Neural cell (in vitro differentiated cells): ENCODE measurements at regions not wholly inside any gene's neighbourhood (a gene's known extent, or its start where the extent isn't known, plus 50 kb on each side); places are given as distances from the start of the nearest gene placed in this dataset.
"Not testable (repeated sequence)": the region's sequence is repeated elsewhere in the genome, so short reads cannot be mapped to it uniquely, and the experiment has no call there.

Source experiments
- H2AFZ ChIP-seq: fragments of 200-600, 300-800 bp; sonication (generic), shearing (Covaris generic); 2 replicates; pipeline ENCODE4 v1.6.0; 2014; ENCODE audit warnings: low read depth, mild to moderate bottlenecking, antibody characterized with exemption, low read length, moderate library complexity
- H3F3A ChIP-seq: fragments of 200-600 bp; shearing (Covaris generic); 2 replicates; pipeline ENCODE4 v1.6.1; 2016; ENCODE audit warnings: mild to moderate bottlenecking, moderate library complexity, mixed read lengths, antibody characterized with exemption, low read length; ENCODE audit not compliant: insufficient read depth, poor library complexity, severe bottlenecking
- H3K27ac ChIP-seq: fragments of 200-600, 300-800 bp; sonication (generic), shearing (Covaris generic); 2 replicates; pipeline ENCODE4 v1.5.1; 2014; ENCODE audit warnings: mild to moderate bottlenecking, low read length, moderate library complexity
- H3K27me3 ChIP-seq: fragments of 300-800, 200-600 bp; sonication (generic), shearing (Covaris generic); 2 replicates; pipeline ENCODE4 v1.6.0; 2014; ENCODE audit warnings: mild to moderate bottlenecking, low read depth, low read length, moderate library complexity; ENCODE audit not compliant: insufficient read depth
- H3K36me3 ChIP-seq: fragments of 300-800, 200-600 bp; sonication (generic), shearing (Covaris generic); 2 replicates; pipeline ENCODE4 v1.5.1; 2014; ENCODE audit warnings: mild to moderate bottlenecking, antibody characterized with exemption, low read length, moderate library complexity; ENCODE audit not compliant: insufficient read depth
- H3K4me2 ChIP-seq: fragments of 300-800, 200-600 bp; sonication (generic), shearing (Covaris generic); 2 replicates; pipeline ENCODE4 v1.6.0; 2014; ENCODE audit warnings: mild to moderate bottlenecking, low read length
- H3K4me3 ChIP-seq: fragments of 300-800, 200-600 bp; sonication (generic), shearing (Covaris generic); 2 replicates; pipeline ENCODE4 v1.5.1; 2014; ENCODE audit warnings: mild to moderate bottlenecking, low read length, moderate library complexity
- H3K79me2 ChIP-seq: fragments of 200-600 bp; shearing (Covaris generic); replicated peaks from 2 replicates; pipeline ENCODE4 v1.6.0; 2014; ENCODE audit warnings: mild to moderate bottlenecking, low read length, moderate library complexity; ENCODE audit not compliant: insufficient read depth
- H3K9ac ChIP-seq: fragments of 300-800, 200-600 bp; sonication (generic), shearing (Covaris generic); 2 replicates; pipeline ENCODE4 v1.6.1; 2016; ENCODE audit warnings: mild to moderate bottlenecking, low read length, mixed read lengths
- H3K9me2 ChIP-seq: fragments of 200-600 bp; shearing (Covaris generic); 2 replicates; pipeline ENCODE4 v1.6.1; 2016; ENCODE audit warnings: mild to moderate bottlenecking, low read length, mixed read lengths; ENCODE audit not compliant: insufficient read depth
- H3K9me3 ChIP-seq: fragments of 200-600, 300-800 bp; sonication (generic), shearing (Covaris generic); 2 replicates; pipeline ENCODE4 v1.6.1; 2016; ENCODE audit warnings: mild to moderate bottlenecking, mixed run types, low read length, moderate library complexity, mixed read lengths
- H4K20me1 ChIP-seq: fragments of 200-600 bp; shearing (Covaris generic); 2 replicates; pipeline ENCODE4 v1.6.1; 2016; ENCODE audit warnings: mild to moderate bottlenecking, mixed run types; ENCODE audit not compliant: insufficient read depth
- EP300 ChIP-seq: fragments of 450-650 bp; conservative IDR thresholded peaks from 2 replicates; pipeline ENCODE4 v1.6.1; 2014; ENCODE audit warnings: antibody characterized with exemption, mild to moderate bottlenecking, moderate library complexity; ENCODE audit not compliant: poor library complexity, severe bottlenecking
- EZH2 ChIP-seq: fragments of 200-600, 300-800 bp; shearing (Covaris generic), sonication (generic); IDR thresholded peaks from 2 replicates; pipeline ENCODE4 v1.6.1; 2014; ENCODE audit warnings: antibody characterized with exemption, low read length, borderline replicate concordance, mild to moderate bottlenecking; ENCODE audit not compliant: insufficient read depth, poor library complexity, severe bottlenecking
- MXI1 ChIP-seq: fragments of 450-650 bp; conservative IDR thresholded peaks from 2 replicates; pipeline ENCODE4 v1.6.1; 2014; ENCODE audit warnings: antibody characterized with exemption, mild to moderate bottlenecking; ENCODE audit not compliant: poor library complexity, severe bottlenecking
- POLR2AphosphoS5 ChIP-seq: IDR thresholded peaks from 2 replicates; pipeline ENCODE4 v1.6.1; 2012
- RAD21 ChIP-seq: fragments of 450-650 bp; conservative IDR thresholded peaks from 2 replicates; pipeline ENCODE4 v1.6.1; 2014; ENCODE audit warnings: antibody characterized with exemption, mild to moderate bottlenecking, moderate library complexity
- SMC3 ChIP-seq: fragments of 450-650 bp; conservative IDR thresholded peaks from 2 replicates; pipeline ENCODE4 v1.6.1; 2014; ENCODE audit warnings: antibody characterized with exemption, mild to moderate bottlenecking, moderate library complexity; ENCODE audit not compliant: poor library complexity
- TAF1 ChIP-seq: IDR thresholded peaks from 2 replicates; pipeline ENCODE4 v1.6.1; 2012; ENCODE audit warnings: low read depth
- TF ChIP-seq, protein P1 (sequence below): IDR thresholded peaks from 2 replicates; pipeline ENCODE4 v1.6.1; 2012; ENCODE audit warnings: borderline replicate concordance
- TF ChIP-seq, protein P2 (sequence below): fragments of 450-650 bp; IDR thresholded peaks from 2 replicates; pipeline ENCODE4 v1.5.1; 2014; ENCODE audit warnings: antibody characterized with exemption, mild to moderate bottlenecking, moderate library complexity; ENCODE audit not compliant: poor library complexity, severe bottlenecking

DNA sequence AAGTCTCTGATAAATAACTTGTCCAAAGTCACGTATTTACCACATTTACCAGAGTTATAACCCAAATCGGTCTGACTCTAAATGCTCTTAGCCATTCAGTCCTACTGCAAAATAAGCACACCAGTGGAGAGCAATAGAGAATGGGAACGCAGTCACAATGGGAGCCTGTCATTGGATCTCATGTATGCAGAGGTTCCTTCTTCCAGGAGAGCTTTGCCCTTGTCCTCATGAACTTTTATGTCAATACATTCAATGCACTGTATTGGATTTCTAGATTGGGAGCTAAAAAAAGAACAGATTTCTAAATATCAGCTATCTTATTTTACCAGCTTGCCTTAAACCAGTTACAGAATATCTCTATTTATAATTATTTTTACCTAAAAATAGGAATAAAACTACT lies 149.1 kb upstream of the CXXC4 start:
- H3K4me2 ChIP-seq = no peak overlapping the region

DNA sequence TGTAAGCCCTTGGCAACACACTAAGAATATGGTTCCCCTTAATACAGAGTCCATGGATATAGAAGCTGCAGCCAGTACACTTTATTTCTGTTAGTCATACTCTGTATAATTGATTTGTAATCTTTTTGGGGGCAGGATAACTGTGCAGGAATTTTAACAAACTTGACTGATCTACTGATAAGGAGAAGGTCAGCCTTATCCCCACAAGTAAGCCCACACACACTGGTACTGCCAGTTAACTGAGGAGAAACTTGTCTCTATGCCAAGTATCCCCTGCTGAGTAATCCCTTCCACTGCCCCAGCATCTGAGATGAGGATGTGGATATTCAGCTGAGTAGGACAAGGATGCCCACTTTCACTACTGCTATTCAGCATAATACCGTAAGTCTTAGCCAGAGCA lies 154.9 kb upstream of the CXXC4 start:
- Histone ChIP-seq H2AFZ (no peak overlapping the region), H3K4me3 (no peak overlapping the region), H3K9ac (no peak overlapping the region), H3K27me3 (no peaks in the 10 kb centered on the region), H3K36me3 (no peaks in the 10 kb centered on the region), H3K79me2 (no peaks in the 10 kb centered on the region), H3K9me3 (peaks cover 4% of the 10 kb centered on the region), H4K20me1 (no peaks in the 10 kb centered on the region), H3K9me2 (no peaks in the 10 kb centered on the region), H3F3A (no peaks in the 10 kb centered on the region), H3K27ac (no peak overlapping the region), H3K4me2 (no peak overlapping the region)
- no peak for TF ChIP-seq EP300
- TF ChIP-seq RAD21 = no peak

More for the DNA sequence above, 149.1 kb upstream of the CXXC4 start:
- no peaks in the 10 kb centered on the region for H3K36me3 ChIP-seq
- H3K27me3 ChIP-seq = no peaks in the 10 kb centered on the region
- no peak overlapping the region for H3K27ac ChIP-seq
- H3F3A ChIP-seq = no peaks in the 10 kb centered on the region
- H3K79me2 ChIP-seq = no peaks in the 10 kb centered on the region
- TF ChIP-seq, protein P1, sequence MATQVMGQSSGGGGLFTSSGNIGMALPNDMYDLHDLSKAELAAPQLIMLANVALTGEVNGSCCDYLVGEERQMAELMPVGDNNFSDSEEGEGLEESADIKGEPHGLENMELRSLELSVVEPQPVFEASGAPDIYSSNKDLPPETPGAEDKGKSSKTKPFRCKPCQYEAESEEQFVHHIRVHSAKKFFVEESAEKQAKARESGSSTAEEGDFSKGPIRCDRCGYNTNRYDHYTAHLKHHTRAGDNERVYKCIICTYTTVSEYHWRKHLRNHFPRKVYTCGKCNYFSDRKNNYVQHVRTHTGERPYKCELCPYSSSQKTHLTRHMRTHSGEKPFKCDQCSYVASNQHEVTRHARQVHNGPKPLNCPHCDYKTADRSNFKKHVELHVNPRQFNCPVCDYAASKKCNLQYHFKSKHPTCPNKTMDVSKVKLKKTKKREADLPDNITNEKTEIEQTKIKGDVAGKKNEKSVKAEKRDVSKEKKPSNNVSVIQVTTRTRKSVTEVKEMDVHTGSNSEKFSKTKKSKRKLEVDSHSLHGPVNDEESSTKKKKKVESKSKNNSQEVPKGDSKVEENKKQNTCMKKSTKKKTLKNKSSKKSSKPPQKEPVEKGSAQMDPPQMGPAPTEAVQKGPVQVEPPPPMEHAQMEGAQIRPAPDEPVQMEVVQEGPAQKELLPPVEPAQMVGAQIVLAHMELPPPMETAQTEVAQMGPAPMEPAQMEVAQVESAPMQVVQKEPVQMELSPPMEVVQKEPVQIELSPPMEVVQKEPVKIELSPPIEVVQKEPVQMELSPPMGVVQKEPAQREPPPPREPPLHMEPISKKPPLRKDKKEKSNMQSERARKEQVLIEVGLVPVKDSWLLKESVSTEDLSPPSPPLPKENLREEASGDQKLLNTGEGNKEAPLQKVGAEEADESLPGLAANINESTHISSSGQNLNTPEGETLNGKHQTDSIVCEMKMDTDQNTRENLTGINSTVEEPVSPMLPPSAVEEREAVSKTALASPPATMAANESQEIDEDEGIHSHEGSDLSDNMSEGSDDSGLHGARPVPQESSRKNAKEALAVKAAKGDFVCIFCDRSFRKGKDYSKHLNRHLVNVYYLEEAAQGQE = no peak
- TF ChIP-seq MXI1 (no peak), TAF1 (no peak)
- no peak overlapping the region for H2AFZ ChIP-seq
- no peaks in the 10 kb centered on the region for H4K20me1 ChIP-seq
- no peaks in the 10 kb centered on the region for H3K9me2 ChIP-seq
- no peaks in the 10 kb centered on the region for H3K9me3 ChIP-seq
- no peak overlapping the region for H3K4me3 ChIP-seq
- H3K9ac ChIP-seq = no peak overlapping the region

DNA sequence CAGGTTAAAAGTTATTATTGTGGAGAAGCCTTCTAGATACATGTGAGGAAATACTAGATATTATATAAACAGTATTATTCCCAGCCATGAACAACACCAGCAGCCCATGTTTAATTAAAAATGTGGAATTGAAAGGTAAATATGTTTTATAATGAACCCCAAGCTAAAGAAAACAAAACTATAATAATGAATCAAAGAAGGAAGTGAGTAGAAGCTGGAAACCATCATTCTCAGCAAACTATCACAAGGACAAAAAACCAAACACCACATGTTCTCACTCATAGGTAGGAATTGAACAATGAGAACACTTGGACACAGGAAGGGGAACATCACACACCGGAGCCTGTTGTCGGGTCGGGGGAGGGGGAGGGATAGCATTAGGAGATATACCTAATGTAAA lies 167.6 kb upstream of the CXXC4 start:
- H3K79me2 ChIP-seq = not testable (repeated sequence)

DNA sequence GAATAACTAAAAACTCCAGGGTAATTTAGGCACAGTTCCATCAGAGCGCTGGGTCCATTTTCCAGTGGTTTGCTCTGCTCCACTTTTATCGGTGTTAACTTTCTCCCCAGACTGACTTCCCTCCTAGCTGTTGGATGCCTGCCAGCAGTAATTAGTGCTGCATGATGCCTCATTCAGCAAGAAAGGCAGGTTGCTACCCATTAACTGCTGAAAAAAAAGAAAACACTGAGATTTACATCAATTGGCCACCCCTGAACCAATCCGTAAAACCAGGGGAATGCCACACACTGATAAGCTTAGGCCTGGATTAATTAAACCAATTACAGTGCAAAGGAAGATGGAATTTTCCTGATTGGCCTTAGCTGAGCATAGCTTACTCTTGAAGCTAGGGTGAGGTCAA lies 182.4 kb upstream of the CXXC4 start:
- no peaks in the 10 kb centered on the region for H3K9me3 ChIP-seq
- no peaks in the 10 kb centered on the region for H3F3A ChIP-seq
- H3K79me2 ChIP-seq = no peaks in the 10 kb centered on the region
- no peaks in the 10 kb centered on the region for H4K20me1 ChIP-seq
- no peak overlapping the region for H2AFZ ChIP-seq
- no peak overlapping the region for H3K9ac ChIP-seq
- H3K9me2 ChIP-seq = no peaks in the 10 kb centered on the region
- no peaks in the 10 kb centered on the region for H3K27me3 ChIP-seq
- H3K4me2 ChIP-seq = no peak overlapping the region
- H3K4me3 ChIP-seq = no peak overlapping the region
- H3K36me3 ChIP-seq = no peaks in the 10 kb centered on the region
- H3K27ac ChIP-seq = no peak overlapping the region
- no peak for TF ChIP-seq EZH2
- no peak for TF ChIP-seq MXI1
- TF ChIP-seq EP300 = no peak
- TF ChIP-seq, protein P1 = no peak
- TF ChIP-seq SMC3 = no peak
- TF ChIP-seq, protein P2, sequence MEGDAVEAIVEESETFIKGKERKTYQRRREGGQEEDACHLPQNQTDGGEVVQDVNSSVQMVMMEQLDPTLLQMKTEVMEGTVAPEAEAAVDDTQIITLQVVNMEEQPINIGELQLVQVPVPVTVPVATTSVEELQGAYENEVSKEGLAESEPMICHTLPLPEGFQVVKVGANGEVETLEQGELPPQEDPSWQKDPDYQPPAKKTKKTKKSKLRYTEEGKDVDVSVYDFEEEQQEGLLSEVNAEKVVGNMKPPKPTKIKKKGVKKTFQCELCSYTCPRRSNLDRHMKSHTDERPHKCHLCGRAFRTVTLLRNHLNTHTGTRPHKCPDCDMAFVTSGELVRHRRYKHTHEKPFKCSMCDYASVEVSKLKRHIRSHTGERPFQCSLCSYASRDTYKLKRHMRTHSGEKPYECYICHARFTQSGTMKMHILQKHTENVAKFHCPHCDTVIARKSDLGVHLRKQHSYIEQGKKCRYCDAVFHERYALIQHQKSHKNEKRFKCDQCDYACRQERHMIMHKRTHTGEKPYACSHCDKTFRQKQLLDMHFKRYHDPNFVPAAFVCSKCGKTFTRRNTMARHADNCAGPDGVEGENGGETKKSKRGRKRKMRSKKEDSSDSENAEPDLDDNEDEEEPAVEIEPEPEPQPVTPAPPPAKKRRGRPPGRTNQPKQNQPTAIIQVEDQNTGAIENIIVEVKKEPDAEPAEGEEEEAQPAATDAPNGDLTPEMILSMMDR = no peak
- no peak for TF ChIP-seq POLR2AphosphoS5
- no peak for TF ChIP-seq TAF1
- TF ChIP-seq RAD21 = no peak

More for the DNA sequence above, 167.6 kb upstream of the CXXC4 start:
- H3F3A ChIP-seq, H3K36me3 ChIP-seq, H3K9me3 ChIP-seq, H3K9me2 ChIP-seq, H3K27ac ChIP-seq, H4K20me1 ChIP-seq, H3K4me2 ChIP-seq, H3K4me3 ChIP-seq, H3K9ac ChIP-seq, H3K27me3 ChIP-seq, H2AFZ ChIP-seq: not testable (repeated sequence)
